Body of pancreas (tissue), 4 donors: ENCODE measurements at regions not wholly inside any gene's neighbourhood (a gene's known extent, or its start where the extent isn't known, plus 50 kb on each side); places are given as distances from the start of the nearest gene placed in this dataset.

Source experiments
- POLR2A ChIP-seq, 3 donors: fragments of 450-650 bp; IDR thresholded peaks; one replicate each; pipeline ENCODE4 v1.6.1; 2016; ENCODE audit warnings: antibody characterized with exemption in 3 of 3, mild to moderate bottlenecking in 2 of 3
- TF ChIP-seq, protein P1 (sequence below), 7 experiments: fragments of 450-650 bp in 4 of 7; fragments of 200-600 bp in 3 of 7; sonication (generic) in 3 of 7; IDR thresholded peaks; one replicate each; pipeline ENCODE4 v1.5.1; 2016 to 2019; ENCODE audit warnings: antibody characterized with exemption in 7 of 7

DNA sequence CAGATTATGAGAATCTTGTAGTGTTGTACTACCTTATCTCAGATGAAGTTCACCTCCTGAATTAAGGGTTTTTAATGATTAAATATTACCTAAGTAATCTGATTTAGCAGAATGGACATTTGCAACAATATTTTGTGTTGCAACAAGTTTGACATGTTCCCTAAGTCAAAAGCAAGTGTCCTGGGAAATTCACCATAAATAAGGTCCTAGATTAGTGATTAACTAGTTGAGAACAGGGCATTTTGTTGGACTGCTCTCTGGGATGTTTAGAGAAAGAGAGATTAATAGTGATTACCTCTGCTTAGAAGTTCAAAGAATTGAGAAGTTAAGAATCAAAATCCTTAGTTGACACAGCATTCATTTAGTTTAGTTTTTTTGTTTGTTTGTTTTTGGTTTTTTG lies 120.2 kb upstream of the MARCKS start:
- TF ChIP-seq, protein P1, sequence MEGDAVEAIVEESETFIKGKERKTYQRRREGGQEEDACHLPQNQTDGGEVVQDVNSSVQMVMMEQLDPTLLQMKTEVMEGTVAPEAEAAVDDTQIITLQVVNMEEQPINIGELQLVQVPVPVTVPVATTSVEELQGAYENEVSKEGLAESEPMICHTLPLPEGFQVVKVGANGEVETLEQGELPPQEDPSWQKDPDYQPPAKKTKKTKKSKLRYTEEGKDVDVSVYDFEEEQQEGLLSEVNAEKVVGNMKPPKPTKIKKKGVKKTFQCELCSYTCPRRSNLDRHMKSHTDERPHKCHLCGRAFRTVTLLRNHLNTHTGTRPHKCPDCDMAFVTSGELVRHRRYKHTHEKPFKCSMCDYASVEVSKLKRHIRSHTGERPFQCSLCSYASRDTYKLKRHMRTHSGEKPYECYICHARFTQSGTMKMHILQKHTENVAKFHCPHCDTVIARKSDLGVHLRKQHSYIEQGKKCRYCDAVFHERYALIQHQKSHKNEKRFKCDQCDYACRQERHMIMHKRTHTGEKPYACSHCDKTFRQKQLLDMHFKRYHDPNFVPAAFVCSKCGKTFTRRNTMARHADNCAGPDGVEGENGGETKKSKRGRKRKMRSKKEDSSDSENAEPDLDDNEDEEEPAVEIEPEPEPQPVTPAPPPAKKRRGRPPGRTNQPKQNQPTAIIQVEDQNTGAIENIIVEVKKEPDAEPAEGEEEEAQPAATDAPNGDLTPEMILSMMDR (IDR thresholded peaks at IDR 0.05), result no peak
- TF ChIP-seq POLR2A (IDR thresholded peaks at IDR 0.05), result no peak
